Hematopoietic multipotent progenitor cell treated with erythropoietin and hydrocortisone succinate and interleukin-3 and kit ligand, for 4 days (in vitro differentiated cells): ENCODE measurements at regions not wholly inside any gene's neighbourhood (a gene's known extent, or its start where the extent isn't known, plus 50 kb on each side); places are given as distances from the start of the nearest gene placed in this dataset.

Experiments
- DNase-seq: peaks from one replicate; pipeline ENCODE4 v3.0.0-alpha.2; 2015

DNA sequence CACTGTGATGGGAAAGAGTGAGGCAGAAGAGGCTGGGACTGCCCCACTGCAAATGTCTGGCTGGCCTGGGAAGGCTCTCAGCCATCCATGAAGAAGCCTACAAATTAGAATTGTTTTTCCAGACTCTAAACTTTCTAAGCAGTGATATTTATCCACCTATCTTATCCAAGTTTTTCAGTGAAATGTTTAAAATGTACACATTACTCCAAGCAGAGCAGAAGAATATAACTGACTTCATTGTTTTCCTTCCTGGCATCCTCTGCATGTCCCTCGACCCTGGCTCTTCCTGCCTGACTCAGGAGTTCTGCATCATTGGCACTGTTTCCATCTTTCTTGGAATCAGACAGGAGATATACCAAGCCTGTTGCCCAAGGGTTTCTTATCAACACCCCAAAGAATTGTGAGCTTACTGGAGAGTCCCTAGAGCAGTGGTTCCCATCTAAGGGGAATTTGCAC is 401.5 kb upstream of the PROK2 start:
- no peak for DNase-seq

DNA sequence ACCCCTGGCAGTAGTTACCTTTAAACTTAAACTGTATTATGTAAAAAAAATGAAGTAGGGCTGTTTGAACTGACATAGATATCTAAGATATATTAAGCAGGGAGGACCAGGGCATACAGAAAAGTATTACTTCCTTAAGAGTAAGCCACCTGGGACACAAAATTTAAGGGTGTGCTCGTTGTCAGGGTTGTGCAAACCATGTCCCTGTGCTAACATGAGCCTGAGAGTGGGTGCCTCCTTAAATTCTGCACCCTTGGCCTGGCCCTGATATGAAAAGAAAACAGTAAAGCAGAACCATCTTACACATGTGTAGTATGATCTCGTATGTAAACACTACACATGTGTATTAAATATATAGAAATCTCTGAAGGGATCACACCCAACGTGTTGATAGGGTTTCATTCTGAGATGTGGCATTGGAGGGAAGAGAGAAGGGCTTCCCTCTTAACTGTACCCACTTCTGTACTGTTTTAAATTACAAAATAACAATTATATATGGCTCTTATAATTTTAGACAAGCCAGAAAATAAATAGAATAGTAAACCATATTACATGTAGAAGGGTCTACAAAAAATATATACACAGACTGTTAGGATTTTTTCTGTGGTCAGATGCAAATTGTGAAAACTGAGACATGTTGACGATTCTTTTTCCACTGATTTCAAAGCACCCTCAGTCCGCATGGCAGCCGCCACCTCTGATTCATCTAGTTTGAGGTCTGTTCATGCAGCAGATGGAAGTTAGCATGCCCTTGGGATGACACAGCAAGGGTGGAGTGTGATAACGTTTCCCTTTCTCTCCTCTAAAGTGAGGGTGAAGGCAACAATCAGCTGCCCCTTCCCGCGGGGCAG is 400.8 kb upstream of the PROK2 start:
- peak; percentile 66 for DNase-seq

DNA sequence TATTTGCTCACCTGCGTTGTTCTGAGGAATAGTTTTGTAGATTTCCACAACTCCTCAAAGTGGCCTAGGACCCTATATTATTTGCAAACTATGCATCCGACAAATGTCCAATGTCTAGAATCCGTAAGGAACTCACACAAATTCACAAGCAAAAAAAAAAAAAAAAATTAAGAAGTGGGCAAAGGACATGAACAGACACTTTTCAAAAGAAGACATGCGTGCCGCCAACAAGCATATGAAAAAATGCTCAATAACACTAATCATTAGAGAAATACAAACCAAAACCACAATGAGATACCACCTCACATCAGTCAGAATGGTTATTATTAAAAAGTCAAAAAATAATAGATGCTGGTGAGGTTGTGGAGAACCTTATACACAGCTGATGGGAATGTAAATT is 398.5 kb upstream of the PROK2 start:
- DNase-seq: no peak

DNA sequence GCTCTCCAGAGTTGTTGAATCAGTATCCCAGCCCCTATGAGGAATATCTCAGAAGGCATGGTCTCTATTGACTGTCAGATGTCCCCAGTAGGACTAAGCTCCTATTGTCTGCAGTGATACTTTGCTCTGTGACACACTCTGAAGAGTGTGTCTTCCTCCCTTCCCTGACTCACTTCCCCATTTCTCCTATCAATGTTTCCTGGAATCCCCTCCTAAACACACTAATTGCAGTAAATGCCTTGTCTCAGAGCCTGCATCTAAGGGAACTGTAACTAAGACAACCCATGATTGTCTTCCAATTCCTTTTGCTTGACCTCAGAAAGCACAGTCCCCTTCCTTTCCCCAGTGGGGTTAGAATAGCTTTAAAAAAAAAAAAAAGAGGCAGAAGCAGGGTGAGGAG is 397.3 kb upstream of the PROK2 start:
- no peak for DNase-seq

DNA sequence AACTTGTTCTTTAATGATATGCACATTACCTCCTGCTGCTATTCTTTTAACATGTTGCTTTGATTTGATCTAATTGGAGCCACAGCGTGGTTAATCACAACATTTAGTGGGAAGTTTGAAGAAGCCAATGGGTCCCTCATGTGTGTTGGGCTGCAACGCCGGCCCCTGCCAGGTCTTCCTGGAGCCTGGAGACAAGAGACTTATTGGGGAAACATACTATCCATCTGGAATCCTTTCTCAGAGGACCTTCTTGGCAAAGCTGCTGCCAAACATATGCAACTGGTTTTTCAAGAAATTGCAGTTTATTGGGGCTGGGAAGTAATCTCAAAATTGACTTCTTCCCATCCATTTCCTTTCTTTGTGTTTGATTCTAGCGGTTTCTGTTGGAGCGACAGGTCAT is 396.3 kb upstream of the PROK2 start:
- no peak for DNase-seq

DNA sequence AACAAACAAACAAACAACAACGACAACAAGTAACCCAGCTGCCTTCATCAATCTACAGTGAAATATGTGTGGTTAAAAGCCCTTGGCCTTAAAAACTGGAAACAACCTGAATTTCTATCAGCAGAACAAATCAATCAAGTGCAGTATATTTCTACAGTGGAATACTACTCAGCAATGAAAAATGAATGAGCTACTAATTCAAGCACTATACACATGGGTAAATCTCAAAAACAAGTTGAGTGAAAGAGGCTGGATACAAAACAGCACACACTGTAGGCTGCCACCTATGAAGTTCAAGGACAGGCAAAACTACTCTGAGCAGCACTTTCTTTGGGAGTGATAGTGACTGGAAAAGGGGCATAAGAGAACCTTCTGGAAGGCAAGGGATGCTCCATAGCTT is 395.5 kb upstream of the PROK2 start:
- no peak for DNase-seq

DNA sequence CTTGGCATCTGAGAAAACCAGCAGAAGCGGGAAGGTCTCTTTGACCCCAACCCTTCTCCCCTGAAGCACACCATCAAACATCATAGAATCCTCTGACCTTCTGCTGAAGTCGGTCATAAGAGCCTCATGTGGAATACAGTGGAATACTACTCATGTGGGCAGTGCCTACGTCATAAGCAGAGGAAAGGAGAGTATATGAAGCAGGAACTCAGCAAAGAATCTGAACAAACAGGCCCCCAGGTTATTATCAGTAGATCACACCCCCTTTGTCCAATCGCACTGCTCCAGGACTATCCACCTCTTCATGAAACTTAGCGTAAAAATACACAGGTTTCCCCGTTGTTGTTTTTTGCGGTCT is 394.1 kb upstream of the PROK2 start:
- no peak for DNase-seq

DNA sequence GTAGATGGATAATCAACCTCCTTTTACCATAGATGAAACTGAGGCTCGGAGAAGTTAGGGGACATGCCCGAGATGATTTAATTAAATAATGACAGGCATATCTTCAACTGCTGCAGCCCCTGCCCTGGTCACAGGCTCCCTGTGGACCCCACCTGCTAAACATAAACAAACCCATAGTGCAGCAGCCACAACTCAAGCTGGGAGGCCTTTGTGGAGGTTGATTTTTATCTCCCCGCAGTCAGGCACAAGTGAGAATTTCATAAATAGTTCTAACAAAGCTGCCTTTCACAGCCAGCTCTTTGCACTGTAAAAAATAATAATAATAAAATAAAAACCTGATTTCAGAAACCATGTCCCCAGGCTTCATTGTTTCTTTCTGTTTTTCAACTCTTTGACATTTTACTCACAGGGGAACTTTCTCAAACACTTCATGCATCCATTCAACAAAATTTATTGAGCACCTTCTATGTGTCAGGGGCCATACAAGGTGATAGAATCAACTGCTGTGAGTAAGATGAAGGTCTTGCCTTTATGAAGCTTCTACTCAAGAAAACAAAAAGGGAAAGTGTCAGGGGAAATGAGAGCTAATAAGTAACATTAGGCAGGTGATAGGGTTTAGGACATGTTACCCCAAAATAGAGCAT is 393.6 kb upstream of the PROK2 start:
- peak; percentile 46 for DNase-seq

DNA sequence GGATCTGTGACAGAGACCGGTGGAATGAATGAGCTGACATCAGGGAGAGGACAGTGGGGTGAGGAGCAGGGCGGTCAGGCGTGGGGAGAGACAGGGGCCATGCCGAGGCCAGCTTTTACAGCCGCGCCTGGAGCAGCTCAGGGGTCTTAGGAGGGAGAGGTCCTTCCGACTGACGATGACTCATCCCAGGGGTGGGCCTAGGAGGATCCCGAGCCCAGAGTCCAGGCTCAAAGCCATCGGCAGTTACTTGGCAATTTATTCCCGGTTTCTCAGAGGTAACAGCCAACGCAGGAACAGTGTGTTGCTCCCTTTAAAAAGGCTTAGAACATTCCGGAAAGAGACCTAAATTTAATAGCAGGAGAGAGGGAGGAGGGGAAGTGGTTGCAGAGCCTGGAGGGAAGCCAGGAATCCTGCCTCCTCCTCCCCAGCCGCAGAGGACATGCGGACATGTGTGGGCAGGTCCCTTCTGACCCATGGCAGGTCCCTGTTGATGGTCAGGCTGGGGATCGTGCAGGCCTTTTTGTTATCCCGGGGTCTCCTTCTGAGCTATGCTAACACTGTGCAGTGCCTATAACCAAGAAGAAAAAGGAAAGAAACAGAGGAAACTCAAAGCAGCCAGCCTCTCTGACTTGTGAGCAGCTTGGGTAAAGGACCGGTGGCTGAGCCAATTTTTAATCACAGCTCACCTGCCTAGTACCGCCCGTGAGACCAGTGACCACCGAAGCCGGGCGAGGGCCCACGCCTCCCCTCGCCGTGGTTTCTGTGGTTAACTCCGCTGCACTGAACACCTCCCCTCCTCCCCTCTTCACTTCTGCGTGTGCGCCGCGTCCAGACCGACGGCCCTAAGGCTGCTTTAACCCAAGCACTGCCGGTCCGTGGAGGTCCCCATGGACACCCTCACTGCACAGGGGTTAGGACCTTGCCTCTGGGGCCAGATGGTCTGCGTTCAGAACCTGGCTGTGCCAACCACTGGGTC is 392.4 kb upstream of the PROK2 start:
- peak; percentile 61 for DNase-seq

DNA sequence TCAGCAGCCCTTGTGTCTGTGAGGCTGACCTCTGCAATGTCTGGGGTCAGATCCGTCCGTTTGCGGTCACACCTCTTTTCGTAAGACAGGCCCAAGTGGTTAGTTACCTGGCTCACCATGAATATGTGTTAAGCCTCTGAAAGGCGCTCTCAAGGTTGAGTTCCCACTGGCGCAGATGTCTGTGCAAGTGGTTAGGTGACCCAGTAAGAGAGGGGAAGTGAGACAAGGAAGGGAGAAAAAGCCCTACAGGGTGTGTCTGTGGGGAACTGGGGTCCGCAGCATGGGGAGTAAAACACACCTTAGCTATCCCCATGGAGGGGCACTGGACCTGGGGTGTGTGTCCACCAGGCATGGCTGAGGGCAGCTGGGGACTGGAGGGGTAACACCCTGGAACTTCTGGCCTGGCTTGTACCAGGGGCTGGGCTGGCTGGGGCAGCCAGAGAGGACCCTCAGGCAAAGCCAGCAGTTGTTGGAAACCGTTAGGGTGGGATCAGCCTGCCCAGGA is 391.6 kb upstream of the PROK2 start:
- no peak for DNase-seq

DNA sequence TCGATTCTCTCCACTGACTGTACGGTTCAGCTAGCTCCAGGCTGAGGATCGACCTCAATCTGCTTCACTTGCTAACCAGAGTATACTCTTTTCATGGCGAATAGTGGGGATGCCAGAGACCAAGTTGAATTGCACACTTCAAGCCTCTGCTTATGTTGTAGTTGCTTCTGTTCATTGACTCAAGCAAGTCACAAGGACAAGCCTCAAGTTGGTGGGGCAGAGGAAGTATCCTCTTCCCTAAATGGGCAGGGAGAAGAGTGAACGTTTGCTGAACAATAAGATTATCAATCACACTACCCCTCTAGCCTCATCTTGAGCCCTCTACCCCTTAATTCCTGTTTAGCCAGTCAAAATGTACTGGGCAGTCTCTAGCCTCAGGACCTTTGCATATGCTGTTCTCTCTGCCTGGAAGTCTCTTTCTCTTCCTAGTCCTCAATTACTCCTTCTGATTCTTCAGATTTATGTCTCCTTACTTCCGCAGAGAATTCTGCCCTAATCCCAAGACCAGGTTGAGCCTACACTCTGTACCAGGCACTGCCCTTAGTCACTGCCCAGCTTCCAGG is 390.4 kb upstream of the PROK2 start:
- no peak for DNase-seq

DNA sequence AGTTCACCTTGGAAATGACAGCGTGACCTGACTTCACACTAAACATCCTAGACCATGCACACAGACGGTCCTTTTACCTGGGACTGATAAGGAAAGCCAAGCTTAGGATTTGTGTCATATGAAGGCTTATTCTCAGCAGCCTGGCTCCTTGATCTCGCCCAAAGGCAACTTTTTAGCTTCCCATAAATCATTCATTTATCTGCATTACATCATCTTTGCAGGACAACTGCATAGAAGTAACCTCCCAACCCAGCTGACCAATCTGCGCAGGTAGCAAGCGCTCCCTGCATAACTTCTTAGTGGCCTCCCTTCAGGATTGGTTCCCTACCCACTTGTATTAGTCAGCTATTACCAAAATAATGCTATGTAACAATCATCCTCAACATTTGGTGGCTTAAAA is 389.9 kb upstream of the PROK2 start:
- DNase-seq: no peak

DNA sequence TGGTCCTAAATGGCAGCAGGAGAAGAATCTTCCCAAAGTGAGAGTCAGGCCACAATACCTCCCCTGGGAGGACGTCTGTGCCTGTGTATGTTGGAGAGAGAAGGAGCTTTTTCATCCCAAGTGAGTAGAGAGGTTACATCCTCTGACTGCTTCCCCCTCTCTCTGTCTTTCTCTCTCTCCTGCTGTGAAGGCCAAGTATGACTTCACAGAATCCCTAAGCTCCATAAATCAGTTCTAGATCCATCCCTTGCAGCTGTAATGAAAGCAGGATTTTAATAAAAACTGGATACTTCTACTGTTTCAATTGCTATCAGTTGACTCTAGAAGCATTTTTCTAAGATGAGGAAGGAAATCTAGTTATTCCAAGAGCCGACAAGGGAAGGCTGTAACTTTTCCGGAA is 389.1 kb upstream of the PROK2 start:
- no peak for DNase-seq

DNA sequence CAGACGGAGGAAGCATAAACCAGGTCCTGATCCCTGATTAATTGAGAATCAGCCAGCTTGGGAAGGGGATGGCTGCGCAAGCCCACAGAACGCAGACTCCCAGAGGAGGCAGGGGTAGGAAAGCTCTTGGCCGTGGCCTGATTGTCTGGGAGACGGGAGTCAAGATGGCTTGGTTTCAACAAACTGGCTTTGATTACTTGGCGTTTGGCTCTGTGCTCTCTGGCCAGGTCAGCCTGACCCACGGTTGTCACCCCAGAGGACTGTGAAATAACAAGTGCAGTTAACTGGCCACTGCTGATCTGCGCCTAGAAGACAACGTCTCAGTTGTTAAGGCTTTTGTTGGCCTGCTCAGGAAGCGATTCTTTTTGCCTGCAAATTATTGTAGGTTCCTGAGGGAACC is 387.0 kb upstream of the PROK2 start:
- DNase-seq: no peak

DNA sequence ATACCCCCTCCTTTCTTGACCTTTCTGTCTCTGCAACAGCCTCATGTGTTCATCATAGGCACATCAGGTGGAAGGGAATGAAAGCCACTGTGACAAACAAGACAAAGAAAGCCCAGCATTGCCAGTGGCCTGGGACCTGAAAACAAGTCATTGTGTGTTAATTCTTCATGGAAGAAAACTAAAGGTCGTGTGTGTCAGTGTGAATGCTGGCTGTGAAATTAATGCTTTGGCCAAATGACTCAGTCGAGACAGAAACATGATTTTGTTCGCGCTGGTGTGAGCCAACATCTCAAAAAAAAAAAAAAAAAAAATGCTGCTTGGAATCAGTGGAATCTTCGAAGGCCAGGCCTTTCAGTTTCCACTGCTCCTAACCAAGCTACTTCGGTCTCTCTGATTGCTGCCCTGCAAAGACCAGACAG is 386.5 kb upstream of the PROK2 start:
- DNase-seq: no peak

DNA sequence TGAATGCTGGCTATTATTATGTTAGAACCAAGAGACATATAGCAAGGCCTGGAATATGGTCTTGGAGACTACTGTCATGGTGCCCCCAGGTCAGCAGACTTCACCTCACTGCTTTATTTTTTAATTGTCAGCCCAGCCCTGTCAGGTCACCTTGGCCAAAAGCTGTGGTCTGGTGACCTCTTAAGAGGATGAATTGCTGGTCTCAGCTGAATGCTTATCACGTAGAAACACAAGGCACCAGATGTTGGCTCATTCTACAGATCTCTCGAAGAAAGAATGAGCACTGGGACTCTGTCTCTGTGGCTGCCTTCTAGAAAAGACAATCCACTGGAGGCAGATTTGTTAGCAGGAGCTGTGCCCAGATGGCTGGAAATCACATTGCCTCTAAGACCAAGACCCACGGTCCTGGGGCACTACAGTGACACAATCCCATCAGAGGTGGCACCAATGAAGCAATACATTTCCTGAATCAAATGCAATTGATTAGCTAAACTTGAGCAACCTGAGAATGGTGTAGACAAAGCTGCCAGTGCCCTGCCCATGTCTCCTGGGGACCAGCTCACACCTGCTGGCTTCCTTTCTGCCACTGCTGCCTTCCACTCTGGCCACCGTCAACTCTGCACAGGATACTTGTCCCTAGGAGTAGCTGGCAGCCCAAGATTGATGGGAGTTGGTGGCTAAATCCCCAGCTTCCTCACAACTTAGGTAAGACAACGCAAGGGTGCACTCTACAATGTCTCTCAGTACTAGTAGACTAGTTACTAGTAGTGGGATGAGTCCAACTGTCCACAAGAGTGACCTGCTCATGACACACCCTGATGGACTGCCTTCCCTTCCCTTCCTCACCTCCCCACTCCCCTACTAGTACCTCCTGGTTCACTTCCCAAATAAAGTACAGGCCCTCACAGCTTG is 384.9 kb upstream of the PROK2 start:
- DNase-seq: peak; percentile 78

DNA sequence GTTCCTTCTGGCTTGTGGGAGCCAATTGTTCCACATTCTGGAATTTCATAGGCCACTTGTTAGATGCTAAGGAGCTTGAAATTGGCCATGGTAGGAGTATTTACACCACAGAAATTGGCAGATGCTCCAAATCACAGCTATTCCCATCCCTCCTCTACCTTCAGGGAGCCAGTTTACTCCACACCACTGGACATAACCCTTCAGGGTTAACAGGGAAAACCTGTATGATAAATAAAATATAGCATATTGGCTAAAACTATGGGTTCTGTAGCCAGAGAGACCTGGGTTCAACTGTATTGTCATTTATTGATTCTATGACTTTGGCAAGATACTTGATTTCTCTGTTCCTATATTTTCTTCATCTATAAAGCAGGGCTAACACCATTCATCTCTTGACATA is 384.2 kb upstream of the PROK2 start:
- no peak for DNase-seq

DNA sequence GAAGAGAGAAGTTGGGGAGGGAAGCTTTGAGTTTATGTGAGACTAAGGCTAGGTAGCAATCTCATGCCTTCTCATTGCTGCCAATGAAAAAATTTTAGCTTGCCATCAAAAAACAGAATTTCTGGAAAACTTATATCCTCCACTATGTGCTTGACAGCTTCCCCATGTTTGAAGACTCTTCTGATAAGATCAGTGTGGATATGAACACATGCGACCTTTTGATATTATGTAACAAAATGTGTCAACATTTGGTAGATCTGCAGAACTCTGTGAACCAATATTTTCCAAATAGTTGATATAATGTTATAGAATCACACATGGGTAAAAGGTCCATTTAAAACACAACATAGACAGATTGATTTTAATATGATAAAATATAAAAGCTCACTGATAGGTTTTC is 380.9 kb upstream of the PROK2 start:
- no peak for DNase-seq

DNA sequence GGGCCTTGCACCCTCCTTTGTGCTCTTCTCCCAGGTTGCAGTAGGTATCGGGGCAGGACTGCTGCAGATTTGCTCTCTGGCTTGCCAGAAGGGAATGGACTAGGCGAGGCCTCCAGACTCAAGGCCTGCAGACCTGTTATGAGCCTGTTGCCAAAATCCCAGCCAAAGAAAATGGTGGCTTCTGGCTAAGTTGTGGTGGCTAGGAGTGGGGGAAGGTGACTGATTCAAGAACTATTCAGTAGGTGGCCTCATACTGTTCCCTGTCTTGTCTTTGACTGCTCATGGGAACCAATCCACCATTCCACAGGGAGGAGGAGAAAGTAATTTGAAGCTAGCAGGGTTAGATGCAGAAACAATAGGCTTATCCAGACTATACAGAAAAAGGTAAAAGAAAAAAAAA is 380.4 kb upstream of the PROK2 start:
- DNase-seq: no peak

DNA sequence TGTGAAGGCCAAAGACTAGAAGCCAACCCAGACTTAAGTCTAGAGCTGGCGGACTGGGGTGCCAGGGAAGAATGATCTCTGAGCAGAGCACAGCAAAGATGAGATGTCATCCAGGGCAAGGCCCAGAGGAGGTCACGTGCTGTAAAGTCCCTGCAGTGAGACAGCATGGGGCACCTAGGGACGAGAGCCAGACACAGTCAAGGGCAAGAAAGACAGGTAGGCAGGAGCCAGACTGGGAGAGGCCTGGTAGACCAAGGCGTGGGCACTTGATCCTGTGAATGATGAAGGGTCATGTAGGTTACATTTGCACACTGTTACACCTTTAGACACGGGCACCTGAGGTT is 379.7 kb upstream of the PROK2 start:
- DNase-seq: no peak

DNA sequence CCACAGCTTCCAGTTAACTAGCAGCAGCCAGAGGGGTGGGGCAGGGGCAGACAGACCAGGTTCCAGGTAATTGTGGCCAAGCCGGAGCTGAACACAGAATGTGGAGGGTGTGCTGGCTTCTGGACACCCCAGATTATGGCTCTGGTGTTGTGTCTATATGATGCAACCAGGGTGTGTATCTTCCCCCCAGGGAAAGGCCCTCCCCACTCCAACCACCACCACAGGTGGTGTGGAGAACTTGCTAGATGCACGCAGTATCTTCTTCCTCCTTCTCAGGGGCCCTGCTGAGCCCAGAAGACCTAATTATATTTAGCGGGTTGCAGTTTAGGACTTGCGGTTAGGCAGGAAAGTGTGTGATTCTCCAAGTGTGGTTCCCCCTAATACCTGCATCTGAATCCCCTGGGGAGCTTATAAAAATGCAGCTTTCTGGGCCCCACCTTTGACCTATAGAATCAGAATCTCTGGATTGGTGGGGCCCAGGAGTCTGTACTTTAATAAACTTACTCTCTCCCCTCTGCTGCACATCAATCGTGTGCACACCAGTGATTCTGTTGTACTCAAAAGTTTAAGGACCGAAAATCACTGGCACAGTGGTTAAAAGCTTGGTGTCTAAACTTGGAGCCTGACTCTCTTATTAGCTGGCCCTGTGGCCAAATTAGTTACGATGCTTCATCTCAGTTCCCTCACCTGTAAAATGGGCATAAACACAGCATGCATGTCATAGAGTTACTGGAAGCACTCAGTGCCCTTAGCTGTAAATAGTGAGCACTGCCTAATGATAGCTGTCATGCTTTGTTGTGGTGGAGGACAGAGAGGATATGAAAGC is 379.1 kb upstream of the PROK2 start:
- peak; percentile 90 for DNase-seq
